ENCODE measurements at regions not wholly inside any gene's neighbourhood (a gene's known extent, or its start where the extent isn't known, plus 50 kb on each side); places are given as distances from the start of the nearest gene placed in this dataset.

GRCh38 chr2:8256905-8257304 is 425.0 kb upstream of the ID2 start:
- Mint-ChIP-seq H3K36me3 (ENCODE audit: unreplicated experiment) (no peaks in the 10 kb centered on the region), H3K4me3 (ENCODE audit: unreplicated experiment) (no peak overlapping the region), H3K27ac (ENCODE audit: unreplicated experiment) (no peak overlapping the region), H3K9me3 (ENCODE audit: unreplicated experiment) (no peaks in the 10 kb centered on the region), H3K27me3 (ENCODE audit: unreplicated experiment) (peaks cover 13% of the 10 kb centered on the region), H3K4me1 (ENCODE audit: unreplicated experiment) (no peaks in the 10 kb centered on the region)
- DNase-seq (ENCODE audit: extremely low spot score, unreplicated experiment), result no peak
- TF ChIP-seq CTCF (IDR thresholded peaks at IDR 0.05), result no peak

- H3K27ac Mint-ChIP-seq (ENCODE audit: unreplicated experiment), result no peak overlapping the region
- H3K9me3 Mint-ChIP-seq (ENCODE audit: unreplicated experiment), result no peaks in the 10 kb centered on the region
- H3K4me1 Mint-ChIP-seq (ENCODE audit: unreplicated experiment), result no peaks in the 10 kb centered on the region
- H3K36me3 Mint-ChIP-seq (ENCODE audit: unreplicated experiment), result no peaks in the 10 kb centered on the region
- peaks cover 12% of the 10 kb centered on the region for H3K27me3 Mint-ChIP-seq (ENCODE audit: unreplicated experiment)
- no peak for DNase-seq (ENCODE audit: extremely low spot score, unreplicated experiment)
- H3K4me3 Mint-ChIP-seq (ENCODE audit: unreplicated experiment), result no peak overlapping the region
- no peak for TF ChIP-seq CTCF (IDR thresholded peaks at IDR 0.05)
Measured at GRCh38 chr2:8257502-8257901, 424.4 kb upstream of the ID2 start.

GRCh38 chr2:8258406-8258805 is 423.4 kb upstream of the ID2 start:
- H3K9me3 Mint-ChIP-seq (ENCODE audit: unreplicated experiment), result no peaks in the 10 kb centered on the region
- TF ChIP-seq CTCF (IDR thresholded peaks at IDR 0.05), result no peak
- H3K36me3 Mint-ChIP-seq (ENCODE audit: unreplicated experiment), result no peaks in the 10 kb centered on the region
- H3K4me1 Mint-ChIP-seq (ENCODE audit: unreplicated experiment), result no peaks in the 10 kb centered on the region
- DNase-seq (ENCODE audit: extremely low spot score, unreplicated experiment), result no peak
- H3K4me3 Mint-ChIP-seq (ENCODE audit: unreplicated experiment), result no peak overlapping the region
- H3K27me3 Mint-ChIP-seq (ENCODE audit: unreplicated experiment), result peaks cover 10% of the 10 kb centered on the region
- H3K27ac Mint-ChIP-seq (ENCODE audit: unreplicated experiment), result no peak overlapping the region

- no peak for TF ChIP-seq CTCF (IDR thresholded peaks at IDR 0.05)
Measured at GRCh38 chr2:8259106-8259840, 422.6 kb upstream of the ID2 start.

GRCh38 chr2:8259841-8260178 is 422.0 kb upstream of the ID2 start:
- Mint-ChIP-seq H3K36me3 (ENCODE audit: unreplicated experiment) (no peaks in the 10 kb centered on the region), H3K4me1 (ENCODE audit: unreplicated experiment) (no peaks in the 10 kb centered on the region), H3K27me3 (ENCODE audit: unreplicated experiment) (peaks cover 15% of the 10 kb centered on the region)

More at GRCh38 chr2:8259106-8259840, 422.6 kb upstream of the ID2 start:
- Mint-ChIP-seq H3K27me3 (ENCODE audit: unreplicated experiment) (peaks cover 10% of the 10 kb centered on the region), H3K4me1 (ENCODE audit: unreplicated experiment) (no peaks in the 10 kb centered on the region), H3K9me3 (ENCODE audit: unreplicated experiment) (no peaks in the 10 kb centered on the region), H3K36me3 (ENCODE audit: unreplicated experiment) (no peaks in the 10 kb centered on the region), H3K27ac (ENCODE audit: unreplicated experiment) (no peak overlapping the region), H3K4me3 (ENCODE audit: unreplicated experiment) (no peak overlapping the region)
- DNase-seq (ENCODE audit: extremely low spot score, unreplicated experiment), result no peak

More at GRCh38 chr2:8259841-8260178, 422.0 kb upstream of the ID2 start:
- DNase-seq (ENCODE audit: extremely low spot score, unreplicated experiment), result no peak
- no peaks in the 10 kb centered on the region for H3K9me3 Mint-ChIP-seq (ENCODE audit: unreplicated experiment)
- TF ChIP-seq CTCF (IDR thresholded peaks at IDR 0.05), result no peak
- no peak overlapping the region for H3K4me3 Mint-ChIP-seq (ENCODE audit: unreplicated experiment)
- no peak overlapping the region for H3K27ac Mint-ChIP-seq (ENCODE audit: unreplicated experiment)
